Gastroesophageal sphincter (tissue), 4 donors: ENCODE measurements at regions not wholly inside any gene's neighbourhood (a gene's known extent, or its start where the extent isn't known, plus 50 kb on each side); places are given as distances from the start of the nearest gene placed in this dataset.

Source experiments
- ATAC-seq: fragments of 150-250 bp; one replicate; pipeline ENCODE4 v1.9.1; 2016; ENCODE audit warnings: mild to moderate bottlenecking, moderate library complexity
- H3K27ac ChIP-seq, 4 donors: fragments of 200-600 bp; sonication (generic) in 3 of 4; 1 replicate in 3 of 4; 2 replicates in 1 of 4; pipeline ENCODE4 v1.5.1; 2016 to 2019
- H3K27me3 ChIP-seq: fragments of 200-600 bp; sonication (generic); one replicate; pipeline ENCODE4 v1.5.1; 2019
- H3K36me3 ChIP-seq, 2 donors: fragments of 200-600 bp; sonication (generic); one replicate each; pipeline ENCODE4 v1.5.1; 2019; ENCODE audit warnings: control low read depth in 1 of 2
- H3K4me1 ChIP-seq, 3 donors: fragments of 200-600 bp; sonication (generic); 1 replicate in 2 of 3; 2 replicates in 1 of 3; pipeline ENCODE4 v1.5.1; 2016 to 2019; ENCODE audit warnings: control low read depth in 2 of 3
- H3K4me3 ChIP-seq, 2 donors: fragments of 200-600 bp; sonication (generic); one replicate each; pipeline ENCODE4 v1.5.1; 2019; ENCODE audit warnings: mild to moderate bottlenecking in 1 of 2, moderate library complexity in 1 of 2
- H3K9me3 ChIP-seq, 3 donors: fragments of 200-600 bp; sonication (generic); one replicate each; pipeline ENCODE4 v1.5.1; 2017 to 2019; ENCODE audit warnings: control low read depth in 2 of 3
- CTCF ChIP-seq, 4 experiments: fragments of 200-600 bp in 2 of 4; fragments of 450-650 bp in 2 of 4; sonication (generic) in 1 of 4; IDR thresholded peaks; one replicate each; pipeline ENCODE4 v1.5.1; 2017 to 2019; ENCODE audit warnings: antibody characterized with exemption in 4 of 4, mild to moderate bottlenecking in 2 of 4, moderate library complexity in 2 of 4
- EP300 ChIP-seq: sonication (generic); formaldehyde crosslinking; IDR thresholded peaks from one replicate; pipeline ENCODE4 v1.6.1; 2017; ENCODE audit warnings: antibody characterized with exemption, mild to moderate bottlenecking
- POLR2A ChIP-seq, 2 donors: fragments of 450-650 bp; IDR thresholded peaks; one replicate each; pipeline ENCODE4 v1.6.1; 2017; ENCODE audit warnings: antibody characterized with exemption in 2 of 2, mild to moderate bottlenecking in 2 of 2, moderate library complexity in 1 of 2
- POLR2AphosphoS5 ChIP-seq: sonication (generic); formaldehyde crosslinking; IDR thresholded peaks from one replicate; pipeline ENCODE4 v1.6.1; 2017; ENCODE audit warnings: antibody characterized with exemption
- WGBS, 2 donors: methylation state at CpG; one replicate each; pipeline ENCODE4 v1.1.5; 2018; ENCODE audit warnings: low coverage in 1 of 2; 5-methylcytosine and 5-hydroxymethylcytosine counted together

- WGBS, 2 donors = 71 to 84% methylated on average over 1 of the region's 1 CpG
- no peak for TF ChIP-seq POLR2A (IDR thresholded peaks at IDR 0.05)
- TF ChIP-seq POLR2AphosphoS5 = no peak
- no peak for TF ChIP-seq EP300
- TF ChIP-seq CTCF (IDR thresholded peaks at IDR 0.05) = no peak
- H3K4me1 ChIP-seq = no peaks in the 10 kb centered on the region
- ATAC-seq = no peak
- H3K27ac ChIP-seq = no peak overlapping the region
- H3K36me3 ChIP-seq = no peaks in the 10 kb centered on the region
- no peaks in the 10 kb centered on the region for H3K9me3 ChIP-seq
- no peaks in the 10 kb centered on the region for H3K27me3 ChIP-seq
- H3K4me3 ChIP-seq = no peak overlapping the region
These were observed 184.6 kb upstream of the SLC7A11 start for GRCh38 chr4:138426786-138427185.

- H3K27ac ChIP-seq = no peak overlapping the region
- TF ChIP-seq CTCF (IDR thresholded peaks at IDR 0.05) (no peak), POLR2A (IDR thresholded peaks at IDR 0.05) (no peak), EP300 (no peak), POLR2AphosphoS5 (no peak)
- H3K27me3 ChIP-seq = no peaks in the 10 kb centered on the region
- no peaks in the 10 kb centered on the region for H3K9me3 ChIP-seq
- WGBS, 2 donors = 80 to 100% methylated on average over 1 of the region's 1 CpG
- H3K36me3 ChIP-seq = no peaks in the 10 kb centered on the region
- no peaks in the 10 kb centered on the region for H3K4me1 ChIP-seq
- no peak for ATAC-seq
- no peak overlapping the region for H3K4me3 ChIP-seq
These were observed 178.3 kb upstream of the SLC7A11 start for GRCh38 chr4:138420471-138420870.

GRCh38 chr4:138414202-138414601 is 172.1 kb upstream of the SLC7A11 start:
- ATAC-seq = no peak
- Histone ChIP-seq H3K27me3 (no peaks in the 10 kb centered on the region), H3K4me3 (no peak overlapping the region), H3K4me1 (no peaks in the 10 kb centered on the region), H3K27ac (no peak overlapping the region), H3K9me3 (no peaks in the 10 kb centered on the region), H3K36me3 (no peaks in the 10 kb centered on the region)
- 80 to 81% methylated on average over 1 of the region's 1 CpG for WGBS, 2 donors
- TF ChIP-seq EP300 = no peak
- TF ChIP-seq POLR2AphosphoS5 = no peak
- no peak for TF ChIP-seq CTCF (IDR thresholded peaks at IDR 0.05)
- no peak for TF ChIP-seq POLR2A (IDR thresholded peaks at IDR 0.05)

- Histone ChIP-seq H3K27ac (no peak overlapping the region), H3K4me1 (no peaks in the 10 kb centered on the region), H3K36me3 (no peaks in the 10 kb centered on the region), H3K9me3 (no peaks in the 10 kb centered on the region), H3K27me3 (no peaks in the 10 kb centered on the region), H3K4me3 (no peak overlapping the region)
- 47 to 100% methylated on average over 1 of the region's 1 CpG for WGBS, 2 donors
- ATAC-seq = no peak
- TF ChIP-seq POLR2AphosphoS5 (no peak), CTCF (IDR thresholded peaks at IDR 0.05) (no peak), EP300 (no peak), POLR2A (IDR thresholded peaks at IDR 0.05) (no peak)
These were observed 171.1 kb upstream of the SLC7A11 start for GRCh38 chr4:138413273-138413672.

GRCh38 chr4:138412847-138413246 is 170.7 kb upstream of the SLC7A11 start:
- WGBS, 2 donors = 83 to 93% methylated on average over 2 to 5 of the region's 5 CpGs
- TF ChIP-seq POLR2AphosphoS5 = no peak
- no peak for TF ChIP-seq EP300
- no peak for TF ChIP-seq POLR2A (IDR thresholded peaks at IDR 0.05)
- no peak for TF ChIP-seq CTCF (IDR thresholded peaks at IDR 0.05)
- H3K9me3 ChIP-seq = no peaks in the 10 kb centered on the region
- ATAC-seq = no peak
- H3K4me1 ChIP-seq = no peaks in the 10 kb centered on the region
- H3K27me3 ChIP-seq = no peaks in the 10 kb centered on the region
- no peak overlapping the region for H3K27ac ChIP-seq
- H3K4me3 ChIP-seq = no peak overlapping the region
- H3K36me3 ChIP-seq = no peaks in the 10 kb centered on the region
